Smooth muscle cell (in vitro differentiated cells): ENCODE measurements at regions not wholly inside any gene's neighbourhood (a gene's known extent, or its start where the extent isn't known, plus 50 kb on each side); places are given as distances from the start of the nearest gene placed in this dataset.

Experiments
- DNase-seq: peaks from one replicate; lab custom pipeline; 2025; ENCODE audit not compliant: unreplicated experiment; lab: John Stamatoyannopoulos, UW
- H2AFZ ChIP-seq: fragments of 200-600 bp; sonication (generic); 2 replicates; pipeline ENCODE4 v1.6.0; 2016; ENCODE audit warnings: antibody characterized with exemption, low read depth, mild to moderate bottlenecking
- H3F3A ChIP-seq: fragments of 200-600 bp; sonication (generic); 2 replicates; pipeline ENCODE4 v1.6.0; 2017; ENCODE audit warnings: antibody characterized with exemption, low read depth
- H3K27ac ChIP-seq: fragments of 200-600 bp; sonication (generic); 2 replicates; pipeline ENCODE4 v1.5.1; 2016; ENCODE audit warnings: low read depth, mild to moderate bottlenecking
- H3K27me3 ChIP-seq: fragments of 200-600 bp; sonication (generic); 2 replicates; pipeline ENCODE4 v1.6.1; 2016; ENCODE audit warnings: low read depth, mild to moderate bottlenecking
- H3K36me3 ChIP-seq: fragments of 200-600 bp; sonication (generic); 2 replicates; pipeline ENCODE4 v1.5.1; 2016; ENCODE audit warnings: low read depth
- H3K4me1 ChIP-seq: fragments of 200-600 bp; sonication (generic); 2 replicates; pipeline ENCODE4 v1.5.1; 2016; ENCODE audit warnings: low read depth
- H3K4me2 ChIP-seq: fragments of 200-600 bp; sonication (generic); 2 replicates; pipeline ENCODE4 v1.6.0; 2016; ENCODE audit warnings: mild to moderate bottlenecking
- H3K4me3 ChIP-seq: fragments of 200-600 bp; sonication (generic); 2 replicates; pipeline ENCODE4 v1.5.1; 2016; ENCODE audit warnings: mild to moderate bottlenecking
- H3K79me2 ChIP-seq: fragments of 200-600 bp; sonication (generic); 2 replicates; pipeline ENCODE4 v1.6.0; 2016; ENCODE audit warnings: low read depth, mild to moderate bottlenecking
- H3K9ac ChIP-seq: fragments of 200-600 bp; sonication (generic); 2 replicates; pipeline ENCODE4 v1.6.0; 2016; ENCODE audit warnings: low read depth
- H3K9me3 ChIP-seq: fragments of 200-600 bp; sonication (generic); replicated peaks from 2 replicates; pipeline ENCODE4 v1.5.1; 2016; ENCODE audit warnings: low read depth
- H4K20me1 ChIP-seq: fragments of 200-600 bp; sonication (generic); 2 replicates; pipeline ENCODE4 v1.6.0; 2016; ENCODE audit warnings: low read depth
- WGBS: methylation state at CpG from one replicate; pipeline ENCODE4 v1.1.7; 2016; ENCODE audit warnings: low lambda C conversion rate; 5-methylcytosine and 5-hydroxymethylcytosine counted together
- TF ChIP-seq, protein P1 (sequence below): fragments of 200-600 bp; sonication (generic); IDR thresholded peaks from 2 replicates; pipeline ENCODE4 v1.5.1; 2017; ENCODE audit warnings: borderline replicate concordance, mild to moderate bottlenecking, antibody characterized with exemption; ENCODE audit not compliant: insufficient read depth, poor library complexity, severe bottlenecking

GRCh38 chr18:24778810-24779418, 318.5 kb downstream of the HRH4 start:
- H3K9me3 ChIP-seq: no peaks in the 10 kb centered on the region
- no peak overlapping the region for H3K9ac ChIP-seq

DNA sequence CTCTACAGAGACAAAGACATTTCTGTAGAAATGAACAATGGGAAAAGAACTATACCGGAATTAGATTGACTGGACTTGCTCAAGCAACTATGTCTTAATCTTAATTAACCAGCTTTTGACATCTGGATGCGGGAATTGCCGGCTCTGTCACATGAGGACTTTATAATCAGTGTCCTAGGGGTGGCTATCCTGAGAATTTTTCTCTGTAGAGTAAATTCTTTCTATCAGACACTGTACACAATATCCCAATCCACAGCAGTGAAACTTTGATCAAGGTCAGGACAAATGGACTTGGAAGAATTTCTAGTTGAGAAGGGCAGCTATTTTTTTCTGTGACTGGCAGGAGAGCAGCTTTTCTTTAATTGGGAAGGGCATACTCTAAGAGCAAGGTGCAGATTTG, 322.1 kb downstream of the HRH4 start:
- H3K4me1 ChIP-seq: no peaks in the 10 kb centered on the region
- TF ChIP-seq, protein P1, sequence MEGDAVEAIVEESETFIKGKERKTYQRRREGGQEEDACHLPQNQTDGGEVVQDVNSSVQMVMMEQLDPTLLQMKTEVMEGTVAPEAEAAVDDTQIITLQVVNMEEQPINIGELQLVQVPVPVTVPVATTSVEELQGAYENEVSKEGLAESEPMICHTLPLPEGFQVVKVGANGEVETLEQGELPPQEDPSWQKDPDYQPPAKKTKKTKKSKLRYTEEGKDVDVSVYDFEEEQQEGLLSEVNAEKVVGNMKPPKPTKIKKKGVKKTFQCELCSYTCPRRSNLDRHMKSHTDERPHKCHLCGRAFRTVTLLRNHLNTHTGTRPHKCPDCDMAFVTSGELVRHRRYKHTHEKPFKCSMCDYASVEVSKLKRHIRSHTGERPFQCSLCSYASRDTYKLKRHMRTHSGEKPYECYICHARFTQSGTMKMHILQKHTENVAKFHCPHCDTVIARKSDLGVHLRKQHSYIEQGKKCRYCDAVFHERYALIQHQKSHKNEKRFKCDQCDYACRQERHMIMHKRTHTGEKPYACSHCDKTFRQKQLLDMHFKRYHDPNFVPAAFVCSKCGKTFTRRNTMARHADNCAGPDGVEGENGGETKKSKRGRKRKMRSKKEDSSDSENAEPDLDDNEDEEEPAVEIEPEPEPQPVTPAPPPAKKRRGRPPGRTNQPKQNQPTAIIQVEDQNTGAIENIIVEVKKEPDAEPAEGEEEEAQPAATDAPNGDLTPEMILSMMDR: no peak
- H3K9ac ChIP-seq: no peak overlapping the region
- H4K20me1 ChIP-seq: no peaks in the 10 kb centered on the region
- H3K79me2 ChIP-seq: no peaks in the 10 kb centered on the region
- 86% methylated on average over 3 of the region's 3 CpGs for WGBS
- H3K27ac ChIP-seq: no peak overlapping the region
- H3K4me3 ChIP-seq: no peak overlapping the region
- no peak for DNase-seq
- no peaks in the 10 kb centered on the region for H3K36me3 ChIP-seq
- H3K27me3 ChIP-seq: no peaks in the 10 kb centered on the region
- no peaks in the 10 kb centered on the region for H3K9me3 ChIP-seq
- no peak overlapping the region for H3K4me2 ChIP-seq
- H2AFZ ChIP-seq: no peak overlapping the region
- no peaks in the 10 kb centered on the region for H3F3A ChIP-seq

More at GRCh38 chr18:24778810-24779418, 318.5 kb downstream of the HRH4 start:
- no peaks in the 10 kb centered on the region for H3K4me1 ChIP-seq
- no peaks in the 10 kb centered on the region for H3F3A ChIP-seq
- no peaks in the 10 kb centered on the region for H3K36me3 ChIP-seq
- H3K27ac ChIP-seq: no peak overlapping the region
- H3K4me2 ChIP-seq: no peak overlapping the region
- 89% methylated on average over 6 of the region's 6 CpGs for WGBS
- TF ChIP-seq, protein P1: no peak
- no peak for DNase-seq
- H4K20me1 ChIP-seq: no peaks in the 10 kb centered on the region
- no peaks in the 10 kb centered on the region for H3K79me2 ChIP-seq
- H3K27me3 ChIP-seq: no peaks in the 10 kb centered on the region
- H3K4me3 ChIP-seq: no peak overlapping the region
- H2AFZ ChIP-seq: no peak overlapping the region

DNA sequence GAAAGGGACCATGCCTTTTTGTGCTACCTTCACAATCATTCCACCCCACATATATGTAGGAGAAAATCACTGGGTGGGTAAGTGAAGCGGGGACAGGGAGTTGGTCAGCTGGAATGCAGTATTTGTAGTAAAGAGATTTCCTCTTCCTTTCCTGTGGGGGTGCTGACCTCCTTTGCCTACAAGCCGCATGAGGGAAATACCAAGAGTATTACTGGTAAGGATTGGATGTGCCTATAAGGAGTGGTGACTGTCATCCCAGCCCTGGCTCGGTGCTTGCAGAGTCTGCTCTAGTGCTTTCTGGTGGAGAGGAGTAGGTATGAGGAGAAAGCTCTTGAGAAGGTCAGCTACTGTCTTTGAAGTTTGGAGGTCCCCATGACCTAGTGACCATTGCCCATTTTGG, 324.6 kb downstream of the HRH4 start:
- Histone ChIP-seq H3K27me3 (no peaks in the 10 kb centered on the region), H3K27ac (no peak overlapping the region), H4K20me1 (no peaks in the 10 kb centered on the region), H3K9me3 (no peaks in the 10 kb centered on the region), H3K4me3 (no peak overlapping the region), H3K4me2 (no peak overlapping the region), H3K4me1 (no peaks in the 10 kb centered on the region), H3K36me3 (no peaks in the 10 kb centered on the region), H3F3A (no peaks in the 10 kb centered on the region), H2AFZ (no peak overlapping the region), H3K9ac (no peak overlapping the region), H3K79me2 (no peaks in the 10 kb centered on the region)
- no peak for DNase-seq
- TF ChIP-seq, protein P1: no peak
- 80% methylated on average over 3 of the region's 3 CpGs for WGBS

DNA sequence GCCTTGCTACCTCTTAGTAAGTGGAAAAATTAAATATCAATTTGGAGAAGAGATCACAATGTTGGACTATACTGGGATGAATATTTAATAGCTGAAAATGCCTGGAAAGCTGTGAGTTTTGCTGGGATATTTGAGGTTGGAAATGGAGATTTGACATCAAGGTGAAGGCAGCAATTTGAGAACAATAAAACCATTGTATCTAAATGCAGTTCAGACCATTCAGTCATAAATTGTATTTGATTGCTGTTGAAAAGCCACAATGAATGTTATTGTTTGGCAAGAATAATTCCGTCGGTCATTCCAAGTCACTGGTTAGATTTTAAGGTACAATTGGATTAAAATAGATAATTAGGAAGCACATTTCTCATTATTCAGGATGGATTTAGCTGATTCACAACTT, 325.6 kb downstream of the HRH4 start:
- Histone ChIP-seq H3K27ac (no peak overlapping the region), H3K27me3 (no peaks in the 10 kb centered on the region), H3K79me2 (no peaks in the 10 kb centered on the region), H2AFZ (no peak overlapping the region), H3K36me3 (no peaks in the 10 kb centered on the region), H3K4me3 (no peak overlapping the region), H3K4me2 (no peak overlapping the region), H3K9me3 (no peaks in the 10 kb centered on the region), H4K20me1 (no peaks in the 10 kb centered on the region), H3K4me1 (no peaks in the 10 kb centered on the region), H3K9ac (no peak overlapping the region), H3F3A (no peaks in the 10 kb centered on the region)
- WGBS: 73% methylated on average over 2 of the region's 2 CpGs
- DNase-seq: no peak
- TF ChIP-seq, protein P1: no peak
